ENCODE measurements at regions not wholly inside any gene's neighbourhood (a gene's known extent, or its start where the extent isn't known, plus 50 kb on each side); places are given as distances from the start of the nearest gene placed in this dataset.

- Mint-ChIP-seq H3K36me3 (ENCODE audit: low read depth) (no peaks in the 10 kb centered on the region), H3K27ac (no peak overlapping the region), H3K27me3 (no peaks in the 10 kb centered on the region), H3K9me3 (no peaks in the 10 kb centered on the region), H3K4me1 (ENCODE audit: low read depth) (peaks cover 7% of the 10 kb centered on the region), H3K4me3 (no peak overlapping the region)
- intact Hi-C loops (cut with micrococcal nuclease) = loop anchor here (10.0 kb wide), 1 partner anchor 216 kb away; no protein-coding TSS in a partner anchor
These were observed 162.4 kb upstream of the STT3B start for GRCh38 chr3:31370380-31370666.

- H3K27me3 Mint-ChIP-seq = no peaks in the 10 kb centered on the region
- intact Hi-C loops (cut with micrococcal nuclease) = loop anchor here (10.0 kb wide), 1 partner anchor 216 kb away; no protein-coding TSS in a partner anchor
- H3K4me1 Mint-ChIP-seq (ENCODE audit: low read depth) = peaks cover 7% of the 10 kb centered on the region
- H3K36me3 Mint-ChIP-seq (ENCODE audit: low read depth) = no peaks in the 10 kb centered on the region
- H3K9me3 Mint-ChIP-seq = no peaks in the 10 kb centered on the region
- H3K4me3 Mint-ChIP-seq = no peak overlapping the region
- no peak overlapping the region for H3K27ac Mint-ChIP-seq
These were observed 162.0 kb upstream of the STT3B start for GRCh38 chr3:31370681-31371080.

GRCh38 chr3:31371484-31372177 lies 161.1 kb upstream of the STT3B start:
- no peaks in the 10 kb centered on the region for H3K36me3 Mint-ChIP-seq (ENCODE audit: low read depth)
- no peaks in the 10 kb centered on the region for H3K9me3 Mint-ChIP-seq
- H3K4me1 Mint-ChIP-seq (ENCODE audit: low read depth) = peaks cover 7% of the 10 kb centered on the region
- H3K27me3 Mint-ChIP-seq = no peaks in the 10 kb centered on the region
- intact Hi-C loops (cut with micrococcal nuclease) = loop anchor here (10.0 kb wide), 1 partner anchor 217 kb away; no protein-coding TSS in a partner anchor
- H3K27ac Mint-ChIP-seq = no peak overlapping the region
- no peak overlapping the region for H3K4me3 Mint-ChIP-seq

GRCh38 chr3:31373681-31374080 lies 159.0 kb upstream of the STT3B start:
- no peaks in the 10 kb centered on the region for H3K36me3 Mint-ChIP-seq (ENCODE audit: low read depth)
- H3K9me3 Mint-ChIP-seq = no peaks in the 10 kb centered on the region
- H3K4me1 Mint-ChIP-seq (ENCODE audit: low read depth) = peaks cover 7% of the 10 kb centered on the region
- no peak overlapping the region for H3K4me3 Mint-ChIP-seq
- no peak overlapping the region for H3K27ac Mint-ChIP-seq
- intact Hi-C loops (cut with micrococcal nuclease) = loop anchor here (10.0 kb wide), 1 partner anchor 219 kb away; no protein-coding TSS in a partner anchor
- H3K27me3 Mint-ChIP-seq = no peaks in the 10 kb centered on the region

GRCh38 chr3:31377045-31377642 lies 155.6 kb upstream of the STT3B start:
- Mint-ChIP-seq H3K4me3 (no peak overlapping the region), H3K27me3 (no peaks in the 10 kb centered on the region), H3K4me1 (ENCODE audit: low read depth) (peaks cover 7% of the 10 kb centered on the region), H3K27ac (no peak overlapping the region), H3K36me3 (ENCODE audit: low read depth) (no peaks in the 10 kb centered on the region), H3K9me3 (no peaks in the 10 kb centered on the region)
- intact Hi-C loops (cut with micrococcal nuclease) = loop anchor here (10.0 kb wide), 1 partner anchor 222 kb away; no protein-coding TSS in a partner anchor

- Mint-ChIP-seq H3K4me1 (ENCODE audit: low read depth) (peaks cover 7% of the 10 kb centered on the region), H3K27me3 (no peaks in the 10 kb centered on the region), H3K4me3 (no peak overlapping the region), H3K9me3 (no peaks in the 10 kb centered on the region), H3K36me3 (ENCODE audit: low read depth) (no peaks in the 10 kb centered on the region), H3K27ac (no peak overlapping the region)
- intact Hi-C loops (cut with micrococcal nuclease) = loop anchor here (10.0 kb wide), 1 partner anchor 223 kb away; no protein-coding TSS in a partner anchor
These were observed 154.5 kb upstream of the STT3B start for GRCh38 chr3:31378231-31378630.

- Mint-ChIP-seq H3K27ac (no peak overlapping the region), H3K9me3 (no peaks in the 10 kb centered on the region), H3K36me3 (ENCODE audit: low read depth) (no peaks in the 10 kb centered on the region), H3K4me1 (ENCODE audit: low read depth) (no peaks in the 10 kb centered on the region), H3K27me3 (no peaks in the 10 kb centered on the region), H3K4me3 (no peak overlapping the region)
- intact Hi-C loops (cut with micrococcal nuclease) = loop anchor here (10.0 kb wide), 1 partner anchor 225 kb away; no protein-coding TSS in a partner anchor
These were observed 153.1 kb upstream of the STT3B start for GRCh38 chr3:31379598-31379997.

- H3K27ac Mint-ChIP-seq = no peak overlapping the region
- H3K27me3 Mint-ChIP-seq = no peaks in the 10 kb centered on the region
- H3K4me1 Mint-ChIP-seq (ENCODE audit: low read depth) = no peaks in the 10 kb centered on the region
- no peak overlapping the region for H3K4me3 Mint-ChIP-seq
- H3K36me3 Mint-ChIP-seq (ENCODE audit: low read depth) = no peaks in the 10 kb centered on the region
- peaks cover 19% of the 10 kb centered on the region for H3K9me3 Mint-ChIP-seq
- intact Hi-C loops (cut with micrococcal nuclease) = no loop called here
These were observed 149.9 kb upstream of the STT3B start for GRCh38 chr3:31382856-31383255.

GRCh38 chr3:31384117-31384516 lies 148.6 kb upstream of the STT3B start:
- peaks cover 19% of the 10 kb centered on the region for H3K9me3 Mint-ChIP-seq
- H3K36me3 Mint-ChIP-seq (ENCODE audit: low read depth) = no peaks in the 10 kb centered on the region
- no peaks in the 10 kb centered on the region for H3K27me3 Mint-ChIP-seq
- H3K27ac Mint-ChIP-seq = no peak overlapping the region
- no peaks in the 10 kb centered on the region for H3K4me1 Mint-ChIP-seq (ENCODE audit: low read depth)
- intact Hi-C loops (cut with micrococcal nuclease) = no loop called here
- H3K4me3 Mint-ChIP-seq = no peak overlapping the region

- Mint-ChIP-seq H3K4me1 (ENCODE audit: low read depth) (peaks cover 5% of the 10 kb centered on the region), H3K36me3 (ENCODE audit: low read depth) (no peaks in the 10 kb centered on the region), H3K27me3 (no peaks in the 10 kb centered on the region), H3K27ac (no peak overlapping the region), H3K9me3 (peaks cover 19% of the 10 kb centered on the region), H3K4me3 (no peak overlapping the region)
- intact Hi-C loops (cut with micrococcal nuclease) = no loop called here
These were observed 142.8 kb upstream of the STT3B start for GRCh38 chr3:31389939-31390338.

GRCh38 chr3:31390466-31390865 lies 142.3 kb upstream of the STT3B start:
- peaks cover 19% of the 10 kb centered on the region for H3K9me3 Mint-ChIP-seq
- intact Hi-C loops (cut with micrococcal nuclease) = no loop called here
- no peaks in the 10 kb centered on the region for H3K36me3 Mint-ChIP-seq (ENCODE audit: low read depth)
- no peak overlapping the region for H3K4me3 Mint-ChIP-seq
- no peaks in the 10 kb centered on the region for H3K27me3 Mint-ChIP-seq
- H3K27ac Mint-ChIP-seq = no peak overlapping the region
- peaks cover 5% of the 10 kb centered on the region for H3K4me1 Mint-ChIP-seq (ENCODE audit: low read depth)

GRCh38 chr3:31391150-31391549 lies 141.6 kb upstream of the STT3B start:
- H3K27ac Mint-ChIP-seq = no peak overlapping the region
- H3K4me3 Mint-ChIP-seq = no peak overlapping the region
- no peaks in the 10 kb centered on the region for H3K27me3 Mint-ChIP-seq
- peaks cover 5% of the 10 kb centered on the region for H3K4me1 Mint-ChIP-seq (ENCODE audit: low read depth)
- intact Hi-C loops (cut with micrococcal nuclease) = no loop called here
- H3K36me3 Mint-ChIP-seq (ENCODE audit: low read depth) = no peaks in the 10 kb centered on the region
- H3K9me3 Mint-ChIP-seq = peaks cover 15% of the 10 kb centered on the region

- H3K27ac Mint-ChIP-seq = no peak overlapping the region
- H3K36me3 Mint-ChIP-seq (ENCODE audit: low read depth) = no peaks in the 10 kb centered on the region
- H3K4me3 Mint-ChIP-seq = no peak overlapping the region
- peaks cover under 1% of the 10 kb centered on the region for H3K9me3 Mint-ChIP-seq
- intact Hi-C loops (cut with micrococcal nuclease) = no loop called here
- no peaks in the 10 kb centered on the region for H3K27me3 Mint-ChIP-seq
- peaks cover 5% of the 10 kb centered on the region for H3K4me1 Mint-ChIP-seq (ENCODE audit: low read depth)
These were observed 140.2 kb upstream of the STT3B start for GRCh38 chr3:31392568-31392967.

- intact Hi-C loops (cut with micrococcal nuclease) = no loop called here
- Mint-ChIP-seq H3K4me3 (no peak overlapping the region), H3K27me3 (no peaks in the 10 kb centered on the region), H3K9me3 (no peaks in the 10 kb centered on the region), H3K36me3 (ENCODE audit: low read depth) (no peaks in the 10 kb centered on the region), H3K4me1 (ENCODE audit: low read depth) (peaks cover 17% of the 10 kb centered on the region), H3K27ac (no peak overlapping the region)
These were observed 133.5 kb upstream of the STT3B start for GRCh38 chr3:31399271-31399670.

- Mint-ChIP-seq H3K4me1 (ENCODE audit: low read depth) (peaks cover 17% of the 10 kb centered on the region), H3K9me3 (no peaks in the 10 kb centered on the region), H3K27ac (no peak overlapping the region), H3K27me3 (no peaks in the 10 kb centered on the region), H3K36me3 (ENCODE audit: low read depth) (no peaks in the 10 kb centered on the region), H3K4me3 (no peak overlapping the region)
- intact Hi-C loops (cut with micrococcal nuclease) = no loop called here
These were observed 130.6 kb upstream of the STT3B start for GRCh38 chr3:31402117-31402516.
